GM18861 (cell line): ENCODE measurements at regions not wholly inside any gene's neighbourhood (a gene's known extent, or its start where the extent isn't known, plus 50 kb on each side); places are given as distances from the start of the nearest gene placed in this dataset.
"Not testable (repeated sequence)": the region's sequence is repeated elsewhere in the genome, so short reads cannot be mapped to it uniquely, and the experiment has no call there.

ENCODE experiments used
- ATAC-seq: cut with Tn5 transposase; IDR thresholded peaks from one replicate; pipeline ENCODE4 v1.9.1; 2021; ENCODE audit not compliant: unreplicated experiment

- no peak for ATAC-seq
Measured at GRCh38 chr4:71841336-71841735, 57.5 kb upstream of the GC start.

DNA sequence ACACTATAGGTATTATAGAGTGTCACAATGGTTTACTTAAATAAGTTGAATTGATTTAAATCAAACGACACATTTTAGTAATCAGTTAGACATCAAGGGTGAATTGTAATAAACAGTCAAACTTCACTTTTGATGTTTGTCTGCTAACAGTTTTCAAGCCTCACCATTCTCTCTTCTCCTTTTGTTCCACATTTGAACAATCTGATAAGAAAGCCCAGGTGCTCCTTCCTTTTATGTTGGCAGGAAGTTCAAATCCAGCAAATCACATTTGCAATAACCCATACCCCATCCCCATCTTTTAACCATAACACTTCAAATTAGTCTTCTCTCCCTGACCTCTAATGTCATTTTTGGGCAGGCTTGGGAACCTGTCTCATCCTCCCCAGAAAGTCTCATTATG lies 63.4 kb upstream of the GC start:
- ATAC-seq, result no peak

DNA sequence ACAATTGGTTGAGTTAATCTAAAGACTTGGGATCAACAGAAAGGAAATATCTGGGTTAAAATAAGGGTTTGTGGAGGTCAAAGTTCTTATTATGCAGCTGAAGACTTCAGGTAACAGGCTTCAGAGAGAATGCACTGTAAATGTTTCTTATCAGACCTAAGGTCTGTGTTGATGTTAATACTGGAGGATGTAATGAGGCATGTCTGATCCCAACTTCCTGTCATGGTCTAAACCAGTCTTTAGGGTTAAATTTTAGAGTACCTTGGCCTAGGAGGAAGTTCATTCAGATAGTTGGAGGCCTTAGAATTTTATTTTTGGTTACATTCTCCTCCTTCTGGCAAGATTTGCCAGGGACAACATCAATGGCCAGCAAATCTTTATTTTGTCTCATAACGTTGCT lies 72.1 kb upstream of the GC start:
- ATAC-seq, result no peak

GRCh38 chr4:71857713-71858451 lies 74.0 kb upstream of the GC start:
- no peak for ATAC-seq

DNA sequence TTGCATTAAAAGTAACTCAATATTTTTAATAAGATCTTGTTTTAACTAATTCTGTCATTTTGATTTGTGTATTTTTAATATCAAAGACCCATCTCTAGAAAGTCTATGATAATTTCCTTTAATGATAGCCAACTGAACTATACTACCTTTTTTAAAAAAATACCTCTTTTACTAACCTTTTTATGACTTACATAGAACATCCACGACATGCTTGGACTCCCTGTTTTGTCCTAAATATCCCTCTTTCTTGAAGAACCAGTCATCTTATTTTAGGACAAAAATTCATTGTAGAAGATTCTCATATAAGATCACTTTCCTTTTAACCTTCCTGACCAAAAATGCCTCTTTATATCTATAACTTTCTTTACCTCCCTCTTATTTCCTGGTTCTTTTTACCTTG lies 76.8 kb upstream of the GC start:
- ATAC-seq, result no peak

GRCh38 chr4:71862315-71862714 lies 78.4 kb upstream of the GC start:
- no peak for ATAC-seq

DNA sequence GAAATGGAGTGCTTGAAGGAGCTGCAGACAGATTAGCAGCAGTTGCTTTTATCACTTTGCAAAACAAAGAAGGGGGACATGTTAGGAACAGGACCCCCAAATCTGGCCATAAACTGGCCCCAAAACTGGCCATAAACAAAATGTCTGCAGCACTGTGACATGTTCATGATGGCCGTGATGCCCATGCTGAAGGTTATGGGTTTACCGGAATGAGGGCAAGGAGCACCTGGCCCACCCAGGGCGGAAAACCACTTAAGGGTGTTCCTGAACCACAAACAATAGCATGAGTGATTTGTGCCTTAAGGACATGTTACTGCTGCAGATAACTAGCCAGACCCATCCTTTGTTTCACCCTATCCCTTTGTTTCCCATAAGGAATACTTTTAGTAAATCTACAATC lies 79.6 kb upstream of the GC start:
- no peak for ATAC-seq

GRCh38 chr4:71864380-71864779 lies 80.5 kb upstream of the GC start:
- no peak for ATAC-seq

DNA sequence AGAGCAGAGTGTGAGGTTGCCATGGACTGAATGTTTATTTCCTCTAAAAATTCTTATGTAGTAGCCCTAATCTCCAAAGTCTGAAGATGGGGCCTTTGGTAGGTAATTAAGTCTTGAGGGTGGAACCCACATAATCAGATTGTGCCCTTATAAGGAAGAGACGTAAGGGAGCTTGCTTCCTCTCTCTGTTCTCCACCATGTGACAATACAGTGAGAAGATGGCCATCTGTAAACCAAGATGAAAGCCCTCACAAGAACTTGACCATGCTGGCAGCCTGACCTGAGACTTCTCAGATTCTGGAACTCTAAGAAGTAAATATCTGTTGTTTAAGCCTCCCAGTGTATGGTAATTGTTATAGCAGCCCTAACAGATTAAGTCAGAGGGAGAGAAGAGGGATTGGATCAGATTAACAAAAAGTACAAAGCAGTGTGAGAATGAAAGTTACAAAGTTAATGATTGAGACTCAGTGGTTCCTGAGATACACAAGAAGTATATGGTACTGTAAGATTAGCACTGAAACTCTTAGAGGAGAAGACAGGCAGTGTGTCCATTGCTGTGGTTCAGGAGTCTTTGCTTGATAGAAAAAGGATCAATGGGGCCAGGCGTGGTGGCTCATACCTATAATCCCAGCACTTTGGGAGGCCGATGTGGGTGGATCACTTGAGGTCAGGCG lies 82.5 kb upstream of the GC start:
- no peak for ATAC-seq

DNA sequence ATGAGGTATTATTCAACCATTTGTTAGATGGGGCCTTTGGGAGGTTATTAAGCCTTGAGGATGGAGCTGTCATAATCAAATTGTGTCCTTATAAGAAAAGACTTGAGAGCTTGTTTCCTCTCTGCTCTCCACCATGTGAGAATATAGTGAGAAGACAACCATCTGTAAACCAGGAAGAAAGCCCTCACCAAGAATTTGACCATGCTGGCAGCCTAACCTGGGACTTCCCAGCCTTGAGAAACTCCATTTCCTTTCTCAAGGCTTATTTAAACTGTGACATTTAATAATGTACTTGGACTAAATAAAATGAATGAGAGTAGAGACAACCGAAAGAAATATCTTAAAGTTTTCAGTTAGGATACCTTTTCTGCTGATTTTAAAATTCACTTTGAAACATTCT lies 83.7 kb upstream of the GC start:
- ATAC-seq, result no peak

DNA sequence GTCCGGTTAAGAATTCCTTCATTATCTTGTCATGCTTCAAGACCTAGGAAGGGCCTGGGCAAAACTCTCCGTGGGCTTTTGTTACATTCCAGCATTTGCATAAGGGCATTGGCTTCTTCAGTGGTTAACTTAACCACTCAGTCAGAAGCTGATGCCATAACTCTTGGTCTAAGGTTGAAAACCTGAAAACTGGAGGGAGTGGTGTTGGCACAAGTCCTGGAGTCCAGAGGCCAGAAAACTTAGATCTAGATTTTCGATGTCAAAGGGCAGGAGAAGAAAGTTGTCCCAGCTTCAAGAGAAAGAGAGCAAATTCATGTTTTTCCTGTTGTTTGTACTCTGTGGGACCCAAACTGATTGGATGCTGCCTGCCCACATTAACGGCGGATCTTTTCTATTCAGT lies 86.6 kb upstream of the GC start:
- no peak for ATAC-seq

GRCh38 chr4:71872221-71872620 lies 88.3 kb upstream of the GC start:
- no peak for ATAC-seq

GRCh38 chr4:71872767-71873415 lies 89.0 kb upstream of the GC start:
- ATAC-seq, result no peak

GRCh38 chr4:71878376-71878775 lies 94.5 kb upstream of the GC start:
- ATAC-seq, result no peak

DNA sequence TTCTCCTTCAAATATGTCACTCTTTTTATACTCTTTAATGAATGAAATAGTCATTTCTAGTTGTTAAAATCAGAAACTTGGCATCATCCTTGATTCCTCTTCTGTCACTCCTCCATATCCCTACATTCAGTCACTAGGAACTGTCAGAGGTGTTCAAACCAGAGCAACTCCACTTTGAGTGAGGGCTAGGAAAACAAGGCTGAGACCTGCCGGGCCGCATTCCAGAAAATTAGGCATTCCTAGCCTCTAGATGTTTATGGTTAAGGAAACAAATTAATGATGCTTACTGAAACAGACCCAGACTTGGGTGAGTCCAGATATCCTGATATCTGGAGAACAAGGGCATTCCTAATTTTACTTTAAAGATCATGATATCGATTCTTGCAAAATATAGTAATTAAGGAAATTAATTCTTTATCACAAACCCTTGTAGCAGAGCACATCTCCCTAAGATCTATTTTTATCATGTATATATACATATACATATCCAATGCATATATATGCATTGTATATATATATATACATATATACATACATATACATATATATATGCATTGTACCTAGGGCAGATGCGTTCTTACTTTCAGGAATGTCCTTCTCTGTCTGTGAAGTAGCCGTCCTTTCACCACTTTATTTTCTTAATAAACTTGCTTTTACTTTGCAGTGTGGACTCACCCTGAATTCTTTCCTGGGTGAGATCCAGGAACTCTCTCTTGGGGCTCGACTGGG lies 98.4 kb upstream of the GC start:
- ATAC-seq, result no peak

- not testable (repeated sequence) for ATAC-seq
Measured at GRCh38 chr4:71900366-71900765, 116.5 kb upstream of the GC start.

GRCh38 chr4:71905594-71905993 lies 121.7 kb upstream of the GC start:
- not testable (repeated sequence) for ATAC-seq

GRCh38 chr4:71906096-71906495 lies 122.2 kb upstream of the GC start:
- ATAC-seq, result no peak

DNA sequence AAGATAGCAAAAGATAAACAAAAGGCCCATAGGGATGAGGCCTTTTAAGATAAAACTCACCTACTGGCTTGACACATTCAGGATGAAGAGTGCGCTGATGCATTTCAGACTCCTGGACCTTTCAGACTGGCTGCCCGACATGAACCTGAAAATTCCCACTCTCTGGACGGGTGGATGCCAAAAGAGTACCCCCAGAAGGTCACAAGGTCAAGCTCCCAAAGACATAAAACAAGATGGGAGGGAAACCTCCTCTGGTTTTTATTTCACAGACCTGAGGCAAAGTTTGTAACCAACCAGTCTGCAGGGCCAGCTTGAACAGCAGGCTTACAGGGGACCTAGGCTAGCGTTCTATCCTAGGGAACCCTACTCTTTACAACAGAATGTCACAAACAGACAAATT lies 123.2 kb upstream of the GC start:
- no peak for ATAC-seq

- peak; percentile 97 for ATAC-seq
Measured at GRCh38 chr4:71907782-71908181, 123.9 kb upstream of the GC start.

GRCh38 chr4:71913275-71913674 lies 118.5 kb upstream of the NPFFR2 start:
- no peak for ATAC-seq

DNA sequence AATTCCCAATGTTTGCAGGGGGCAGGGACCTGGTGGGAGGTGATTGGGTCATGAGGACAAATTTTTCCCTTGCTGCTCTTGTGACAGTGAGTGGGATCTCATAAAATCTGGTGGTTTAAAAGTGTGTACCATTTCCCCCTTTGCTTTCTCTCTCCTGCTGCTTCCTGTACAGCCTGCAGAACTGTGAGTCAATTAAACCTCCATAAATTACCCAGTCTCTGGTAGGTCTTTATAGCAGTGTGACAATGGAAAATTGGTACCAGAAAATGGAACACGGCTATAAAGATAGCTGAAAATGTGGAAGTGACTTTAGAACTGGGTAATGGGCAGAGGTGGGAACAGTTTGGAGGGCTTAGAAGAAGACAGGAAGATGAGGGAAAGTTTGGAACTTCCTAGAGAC lies 108.7 kb upstream of the NPFFR2 start:
- no peak for ATAC-seq
